NT2/D1 (cell line): ENCODE measurements at regions not wholly inside any gene's neighbourhood (a gene's known extent, or its start where the extent isn't known, plus 50 kb on each side); places are given as distances from the start of the nearest gene placed in this dataset.

ENCODE experiments used
- SUZ12 ChIP-seq: IDR thresholded peaks from 2 replicates; pipeline ENCODE4 v1.6.1; 2011; ENCODE audit not compliant: insufficient read length, insufficient read depth; ENCODE audit errors: extremely low read depth
- YY1 ChIP-seq: IDR thresholded peaks from 2 replicates; pipeline ENCODE4 v1.6.1; 2011; ENCODE audit not compliant: insufficient read length, insufficient read depth
- ZNF274 ChIP-seq: IDR thresholded peaks from 2 replicates; pipeline ENCODE4 v1.6.1; 2011; ENCODE audit warnings: mild to moderate bottlenecking, low read depth, low read length

DNA sequence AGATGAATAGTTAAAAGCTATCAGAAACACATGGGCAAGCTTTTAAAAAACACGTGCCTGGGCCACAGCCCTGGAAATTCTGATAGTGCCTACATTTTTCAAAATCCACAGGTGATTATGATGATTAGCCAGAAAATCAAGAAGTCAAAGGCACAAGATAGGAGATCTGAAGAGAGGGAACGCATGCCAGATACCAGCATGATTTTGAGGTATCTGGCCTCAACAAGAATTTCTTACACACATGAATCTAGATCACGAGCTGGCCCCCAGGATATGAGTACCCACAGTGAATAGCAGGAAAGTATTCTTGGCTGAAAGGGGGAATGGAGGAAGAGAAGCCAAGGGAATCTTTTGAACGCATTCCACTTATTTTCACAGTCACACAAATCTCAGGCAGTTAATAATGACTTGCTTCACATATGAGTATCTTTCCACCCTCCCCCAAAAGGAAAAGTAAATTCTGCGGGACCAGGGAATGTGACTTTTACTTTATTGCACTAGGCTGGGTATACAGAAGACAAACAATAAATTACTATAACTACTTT lies 438.2 kb downstream of the BCAT1 start:
- TF ChIP-seq ZNF274 (no peak), YY1 (no peak), SUZ12 (no peak)
